SK-MEL-5 (cell line): ENCODE measurements at regions not wholly inside any gene's neighbourhood (a gene's known extent, or its start where the extent isn't known, plus 50 kb on each side); places are given as distances from the start of the nearest gene placed in this dataset.

ENCODE experiments used
- DNase-seq: peaks from one replicate; pipeline ENCODE4 v3.0.0-alpha.2; 2016; ENCODE audit warnings: low read depth, low spot score
- in situ Hi-C: cut with HindIII; loops from 2 replicates; pipeline ENCODE4 v1.10.0; 2016; ENCODE audit warnings: low sequenced_read_pairs, high pct_unique_total_duplicates, low pct_unique_long_range_greater_than_20kb

- DNase-seq, result no peak
- in situ Hi-C loops, result no loop called here
These were observed 668.4 kb downstream of the FAT4 start for GRCh38 chr4:125983168-125983567.

- in situ Hi-C loops, result no loop called here
- peak; percentile 37 for DNase-seq
These were observed 671.1 kb downstream of the FAT4 start for GRCh38 chr4:125985856-125986255.

GRCh38 chr4:125986307-125986706 is 671.6 kb downstream of the FAT4 start:
- no peak for DNase-seq
- in situ Hi-C loops, result no loop called here

DNA sequence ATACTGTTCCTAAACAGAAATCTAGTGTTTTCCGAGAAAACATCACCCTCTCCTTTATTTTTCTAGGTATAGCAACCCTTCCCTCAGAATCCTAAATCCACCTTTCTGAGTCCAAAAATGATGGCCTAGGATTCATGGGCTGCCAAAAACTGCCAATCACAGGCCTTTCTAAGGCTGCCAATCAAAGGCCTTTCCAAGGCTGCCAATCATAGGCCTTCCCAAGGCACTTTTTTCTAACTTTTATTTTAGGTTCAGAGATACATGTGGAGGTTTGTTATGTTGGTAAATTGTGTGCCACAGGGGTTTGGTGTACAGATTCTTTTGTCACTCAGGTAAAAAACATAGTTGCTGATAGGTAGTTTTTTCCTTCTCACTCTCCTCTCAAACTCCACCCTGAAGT is 673.7 kb downstream of the FAT4 start:
- in situ Hi-C loops, result no loop called here
- DNase-seq, result no peak

- in situ Hi-C loops, result no loop called here
- no peak for DNase-seq
These were observed 676.6 kb downstream of the FAT4 start for GRCh38 chr4:125991398-125991797.

DNA sequence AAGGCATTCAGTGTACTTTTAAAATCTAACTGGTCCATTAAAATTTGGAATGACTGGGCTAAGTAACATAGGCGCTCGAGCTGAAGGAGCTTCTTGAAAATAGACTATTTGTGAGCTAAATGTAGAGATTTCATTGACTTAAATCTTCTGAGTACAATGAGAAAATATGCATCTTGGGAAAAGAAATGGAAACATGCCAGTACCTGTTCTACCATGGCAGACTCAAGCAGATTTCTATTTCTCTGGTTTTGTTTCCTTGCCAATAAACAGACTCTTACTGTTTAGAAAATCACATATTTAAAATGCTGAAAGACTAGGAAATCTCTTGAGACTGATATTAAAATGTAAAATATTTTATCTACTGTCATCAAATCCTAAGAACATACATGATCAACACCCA is 678.1 kb downstream of the FAT4 start:
- DNase-seq, result no peak
- in situ Hi-C loops, result no loop called here

- in situ Hi-C loops, result no loop called here
- no peak for DNase-seq
These were observed 679.3 kb downstream of the FAT4 start for GRCh38 chr4:125994024-125994423.

GRCh38 chr4:125994430-125994829 is 679.7 kb downstream of the FAT4 start:
- DNase-seq, result no peak
- in situ Hi-C loops, result no loop called here

DNA sequence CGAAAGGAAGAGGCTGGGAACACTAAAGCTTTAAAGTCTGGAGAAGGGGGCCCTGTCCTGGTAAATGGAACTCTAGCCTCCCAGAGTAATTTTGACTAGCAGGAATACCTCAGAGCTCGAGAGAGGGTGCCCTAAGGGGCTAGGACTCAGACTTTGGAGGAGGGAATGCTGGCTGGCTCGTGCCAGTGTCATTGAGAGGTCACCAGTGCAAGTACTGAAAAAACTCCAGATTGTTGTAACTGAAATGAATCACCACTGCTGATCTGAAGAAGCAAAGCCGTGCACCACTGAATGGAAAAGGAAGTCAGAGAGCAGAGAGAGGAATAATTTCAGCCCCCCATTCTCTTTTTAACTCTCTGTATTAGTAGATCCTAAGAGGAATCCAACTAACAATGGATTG is 690.2 kb downstream of the FAT4 start:
- no peak for DNase-seq
- in situ Hi-C loops, result no loop called here

- DNase-seq, result no peak
- in situ Hi-C loops, result no loop called here
These were observed 692.4 kb downstream of the FAT4 start for GRCh38 chr4:126007142-126007541.

- DNase-seq, result no peak
- in situ Hi-C loops, result no loop called here
These were observed 698.0 kb downstream of the FAT4 start for GRCh38 chr4:126012691-126013290.

GRCh38 chr4:126018274-126018673 is 703.5 kb downstream of the FAT4 start:
- in situ Hi-C loops, result no loop called here
- DNase-seq, result no peak

- in situ Hi-C loops, result no loop called here
- no peak for DNase-seq
These were observed 709.1 kb downstream of the FAT4 start for GRCh38 chr4:126023896-126024295.

DNA sequence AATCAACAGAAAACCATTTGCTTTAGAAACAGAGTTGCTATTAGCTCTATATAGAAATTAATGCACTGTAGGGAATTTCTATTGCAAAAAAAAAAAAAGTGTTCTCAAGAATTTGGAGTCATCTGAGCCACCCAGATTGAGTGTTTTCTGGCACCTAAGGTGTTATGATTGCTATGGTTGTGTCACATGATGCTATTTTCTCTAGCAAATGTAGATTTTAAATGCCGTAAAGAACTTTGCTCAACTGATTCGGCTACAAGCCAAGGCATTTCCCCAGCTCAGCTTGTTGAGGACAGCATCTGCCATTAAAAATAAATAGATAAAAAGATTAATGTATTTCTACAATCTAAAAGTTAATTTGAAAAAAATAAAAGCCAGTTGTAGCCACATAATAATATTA is 712.8 kb downstream of the FAT4 start:
- in situ Hi-C loops, result no loop called here

DNA sequence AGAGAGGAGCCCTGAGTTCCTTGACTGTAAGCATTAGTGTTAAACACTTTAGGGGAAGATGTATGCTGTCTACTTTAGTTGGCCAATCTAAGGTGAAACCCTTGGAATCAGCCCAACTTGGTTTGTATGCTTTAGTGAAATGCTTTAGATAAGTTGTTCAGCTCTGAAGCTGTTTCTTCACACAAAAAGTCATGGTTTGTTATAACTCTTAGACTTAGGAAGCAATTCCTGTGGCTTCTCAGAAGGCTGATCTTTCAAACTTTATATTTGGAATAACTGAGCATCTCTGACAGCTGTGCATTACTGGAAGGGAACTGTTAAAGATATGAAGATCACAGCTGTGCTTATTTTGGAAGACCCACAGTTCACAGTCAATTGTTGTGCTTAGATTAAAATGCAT is 714.1 kb downstream of the FAT4 start:
- no peak for DNase-seq
- in situ Hi-C loops, result no loop called here

More for the DNA sequence above, 712.8 kb downstream of the FAT4 start:
- DNase-seq, result no peak

DNA sequence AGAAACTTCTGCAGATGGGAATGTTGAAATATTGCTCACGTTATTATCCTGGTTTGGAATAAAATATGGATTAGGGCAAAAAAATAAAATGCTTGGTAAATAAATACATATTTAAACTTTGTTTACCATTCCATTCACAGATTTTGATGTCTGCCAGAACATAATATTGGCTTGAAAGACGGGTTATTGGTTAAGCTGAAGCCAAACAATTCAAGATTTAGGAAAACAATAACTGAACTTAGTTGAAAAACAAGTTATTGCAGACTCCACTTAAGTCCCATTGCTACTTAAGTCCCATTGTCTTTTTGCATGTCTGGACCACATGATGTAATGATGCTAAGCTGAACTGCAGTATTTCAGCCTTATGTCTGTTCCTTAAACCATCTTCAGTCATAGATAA is 722.5 kb downstream of the FAT4 start:
- in situ Hi-C loops, result no loop called here

GRCh38 chr4:126038502-126039144 is 723.9 kb downstream of the FAT4 start:
- DNase-seq, result no peak
- in situ Hi-C loops, result no loop called here

More for the DNA sequence above, 722.5 kb downstream of the FAT4 start:
- DNase-seq, result no peak

GRCh38 chr4:126046081-126046614 is 731.4 kb downstream of the FAT4 start:
- in situ Hi-C loops, result no loop called here
- no peak for DNase-seq

DNA sequence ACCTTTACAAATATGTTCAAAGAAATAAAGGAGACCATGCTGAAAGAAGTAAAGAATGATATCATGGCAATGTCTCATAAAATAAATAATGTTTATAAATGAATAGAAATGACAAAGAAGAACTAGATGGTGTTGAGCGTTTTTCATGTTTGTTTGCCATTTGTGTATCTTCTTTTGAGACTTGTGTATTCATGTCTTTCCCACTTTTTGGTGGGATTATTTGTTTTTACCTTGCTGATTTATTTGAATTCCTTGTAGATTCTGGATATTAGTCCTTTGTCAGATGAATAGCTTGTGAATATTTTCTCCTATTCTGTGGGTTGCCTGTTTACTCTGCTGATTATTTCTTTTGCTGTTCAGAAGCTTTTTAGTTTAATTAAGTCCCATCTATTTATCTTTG is 732.4 kb downstream of the FAT4 start:
- DNase-seq, result no peak
- in situ Hi-C loops, result no loop called here
